SK-N-SH treated with all-trans-retinoic acid at 6 μM for 48 hours (cell line): ENCODE measurements at regions not wholly inside any gene's neighbourhood (a gene's known extent, or its start where the extent isn't known, plus 50 kb on each side); places are given as distances from the start of the nearest gene placed in this dataset.

Source experiments
- ARNTL ChIP-seq: fragments of 450-650 bp; formaldehyde crosslinking; IDR thresholded peaks from 2 replicates; pipeline ENCODE4 v1.5.0; 2020; ENCODE audit warnings: low read depth, mild to moderate bottlenecking, moderate library complexity, borderline replicate concordance
- GLIS3 ChIP-seq: fragments of 250-450 bp; sonication (Bioruptor Pico); IDR thresholded peaks from 2 replicates; pipeline ENCODE4 v1.5.0; 2020; ENCODE audit warnings: mild to moderate bottlenecking, moderate library complexity
- ISL1 ChIP-seq: fragments of 250-450 bp; sonication (Bioruptor Pico); IDR thresholded peaks from 2 replicates; pipeline ENCODE4 v2.1.2; 2022; ENCODE audit warnings: mild to moderate bottlenecking, moderate library complexity
- RARB ChIP-seq: fragments of 250-450 bp; sonication (Bioruptor Pico); IDR thresholded peaks from 2 replicates; pipeline ENCODE4 v1.8.0; 2021; ENCODE audit warnings: mild to moderate bottlenecking, moderate library complexity
- ZFP3 ChIP-seq: fragments of 250-450 bp; sonication (Bioruptor Pico); IDR thresholded peaks from 2 replicates; pipeline ENCODE4 v1.5.0; 2020; ENCODE audit warnings: mild to moderate bottlenecking, moderate library complexity
- ZFP30 ChIP-seq: fragments of 450-650 bp; formaldehyde crosslinking; IDR thresholded peaks from 2 replicates; pipeline ENCODE4 v1.5.0; 2022; ENCODE audit warnings: mild to moderate bottlenecking, moderate library complexity
- ZNF565 ChIP-seq: fragments of 450-650 bp; formaldehyde crosslinking; conservative IDR thresholded peaks from 2 replicates; pipeline ENCODE4 v1.5.0; 2020; ENCODE audit warnings: low read depth, mild to moderate bottlenecking, moderate library complexity
- ZNF8 ChIP-seq: fragments of 450-650 bp; formaldehyde crosslinking; IDR thresholded peaks from 2 replicates; pipeline ENCODE4 v1.5.0; 2020; ENCODE audit warnings: mild to moderate bottlenecking, moderate library complexity
- TF ChIP-seq, protein P1 (sequence below): fragments of 250-450 bp; sonication (Bioruptor Pico); IDR thresholded peaks from 2 replicates; pipeline ENCODE4 v1.8.0; 2020; ENCODE audit warnings: mild to moderate bottlenecking, moderate library complexity, borderline replicate concordance
- TF ChIP-seq, protein P2 (sequence below): fragments of 250-450 bp; sonication (Bioruptor Pico); IDR thresholded peaks from 2 replicates; pipeline ENCODE4 v1.5.0; 2020; ENCODE audit warnings: mild to moderate bottlenecking, moderate library complexity

DNA sequence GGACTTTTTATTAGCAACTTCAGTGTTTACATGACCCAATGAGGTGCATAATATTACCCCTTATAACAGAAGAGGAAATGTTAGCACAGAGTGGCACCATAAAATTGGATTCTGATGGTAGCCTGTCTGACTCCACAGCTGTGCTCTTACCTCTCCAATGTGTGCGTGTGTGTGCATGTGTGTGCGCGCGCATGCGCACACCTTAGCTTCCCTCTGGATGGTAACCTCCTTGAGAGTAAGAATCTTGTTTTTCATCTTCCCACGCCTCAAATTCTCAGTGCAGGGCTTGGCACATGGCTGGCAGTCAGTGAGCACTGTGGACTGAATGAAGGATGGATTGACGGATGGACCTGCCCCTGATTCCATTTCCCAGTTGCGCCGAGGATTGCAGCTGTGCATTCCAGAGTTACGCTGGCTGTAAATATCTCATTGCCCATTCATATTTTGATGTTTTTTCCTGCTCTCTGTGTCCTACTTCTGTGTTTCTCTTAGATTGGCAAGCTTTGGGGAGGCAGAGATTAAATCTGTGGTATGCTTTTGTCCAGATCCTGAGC is 99.2 kb upstream of the WASF3 start:
- TF ChIP-seq ARNTL (CRISPR knock-in tag) (no peak), RARB (CRISPR knock-in tag) (no peak), GLIS3 (CRISPR knock-in tag) (no peak), ZFP3 (CRISPR knock-in tag) (no peak), ISL1 (CRISPR knock-in tag) (no peak), ZNF565 (no peak), ZNF8 (CRISPR knock-in tag) (no peak), ZFP30 (CRISPR knock-in tag) (no peak)
- TF ChIP-seq, protein P1, sequence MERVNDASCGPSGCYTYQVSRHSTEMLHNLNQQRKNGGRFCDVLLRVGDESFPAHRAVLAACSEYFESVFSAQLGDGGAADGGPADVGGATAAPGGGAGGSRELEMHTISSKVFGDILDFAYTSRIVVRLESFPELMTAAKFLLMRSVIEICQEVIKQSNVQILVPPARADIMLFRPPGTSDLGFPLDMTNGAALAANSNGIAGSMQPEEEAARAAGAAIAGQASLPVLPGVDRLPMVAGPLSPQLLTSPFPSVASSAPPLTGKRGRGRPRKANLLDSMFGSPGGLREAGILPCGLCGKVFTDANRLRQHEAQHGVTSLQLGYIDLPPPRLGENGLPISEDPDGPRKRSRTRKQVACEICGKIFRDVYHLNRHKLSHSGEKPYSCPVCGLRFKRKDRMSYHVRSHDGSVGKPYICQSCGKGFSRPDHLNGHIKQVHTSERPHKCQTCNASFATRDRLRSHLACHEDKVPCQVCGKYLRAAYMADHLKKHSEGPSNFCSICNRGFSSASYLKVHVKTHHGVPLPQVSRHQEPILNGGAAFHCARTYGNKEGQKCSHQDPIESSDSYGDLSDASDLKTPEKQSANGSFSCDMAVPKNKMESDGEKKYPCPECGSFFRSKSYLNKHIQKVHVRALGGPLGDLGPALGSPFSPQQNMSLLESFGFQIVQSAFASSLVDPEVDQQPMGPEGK (CRISPR knock-in tag): no peak
- TF ChIP-seq, protein P2, sequence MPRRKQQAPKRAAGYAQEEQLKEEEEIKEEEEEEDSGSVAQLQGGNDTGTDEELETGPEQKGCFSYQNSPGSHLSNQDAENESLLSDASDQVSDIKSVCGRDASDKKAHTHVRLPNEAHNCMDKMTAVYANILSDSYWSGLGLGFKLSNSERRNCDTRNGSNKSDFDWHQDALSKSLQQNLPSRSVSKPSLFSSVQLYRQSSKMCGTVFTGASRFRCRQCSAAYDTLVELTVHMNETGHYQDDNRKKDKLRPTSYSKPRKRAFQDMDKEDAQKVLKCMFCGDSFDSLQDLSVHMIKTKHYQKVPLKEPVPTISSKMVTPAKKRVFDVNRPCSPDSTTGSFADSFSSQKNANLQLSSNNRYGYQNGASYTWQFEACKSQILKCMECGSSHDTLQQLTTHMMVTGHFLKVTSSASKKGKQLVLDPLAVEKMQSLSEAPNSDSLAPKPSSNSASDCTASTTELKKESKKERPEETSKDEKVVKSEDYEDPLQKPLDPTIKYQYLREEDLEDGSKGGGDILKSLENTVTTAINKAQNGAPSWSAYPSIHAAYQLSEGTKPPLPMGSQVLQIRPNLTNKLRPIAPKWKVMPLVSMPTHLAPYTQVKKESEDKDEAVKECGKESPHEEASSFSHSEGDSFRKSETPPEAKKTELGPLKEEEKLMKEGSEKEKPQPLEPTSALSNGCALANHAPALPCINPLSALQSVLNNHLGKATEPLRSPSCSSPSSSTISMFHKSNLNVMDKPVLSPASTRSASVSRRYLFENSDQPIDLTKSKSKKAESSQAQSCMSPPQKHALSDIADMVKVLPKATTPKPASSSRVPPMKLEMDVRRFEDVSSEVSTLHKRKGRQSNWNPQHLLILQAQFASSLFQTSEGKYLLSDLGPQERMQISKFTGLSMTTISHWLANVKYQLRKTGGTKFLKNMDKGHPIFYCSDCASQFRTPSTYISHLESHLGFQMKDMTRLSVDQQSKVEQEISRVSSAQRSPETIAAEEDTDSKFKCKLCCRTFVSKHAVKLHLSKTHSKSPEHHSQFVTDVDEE (CRISPR knock-in tag): no peak
